ENCODE measurements at regions not wholly inside any gene's neighbourhood (a gene's known extent, or its start where the extent isn't known, plus 50 kb on each side); places are given as distances from the start of the nearest gene placed in this dataset.

- Histone ChIP-seq H3K36me3 (replicated peaks) (no peaks in the 10 kb centered on the region), H3K27me3 (replicated peaks) (no peaks in the 10 kb centered on the region), H3K27ac (no peak overlapping the region), H3K4me3 (ENCODE audit: low read depth, low read length) (no peak overlapping the region)
- in situ Hi-C loops (cut with HindIII; ENCODE audit: low pct_ligation_motif_present, low sequenced_read_pairs) = no loop called here
- no peak for TF ChIP-seq CTCF (IDR thresholded peaks at IDR 0.05; ENCODE audit: low read depth, low read length, missing control alignments)
- DNase-seq = no peak
Observed at GRCh38 chr2:33822964-33823363, 223.9 kb upstream of the FAM98A start.

- in situ Hi-C loops (cut with HindIII; ENCODE audit: low pct_ligation_motif_present, low sequenced_read_pairs) = no loop called here
- DNase-seq = no peak
- no peak for TF ChIP-seq CTCF (IDR thresholded peaks at IDR 0.05; ENCODE audit: low read depth, low read length, missing control alignments)
- Histone ChIP-seq H3K27me3 (replicated peaks) (no peaks in the 10 kb centered on the region), H3K36me3 (replicated peaks) (no peaks in the 10 kb centered on the region), H3K27ac (no peak overlapping the region), H3K4me3 (ENCODE audit: low read depth, low read length) (no peak overlapping the region)
Observed at GRCh38 chr2:33812707-33813106, 213.6 kb upstream of the FAM98A start.

GRCh38 chr2:33810046-33810835, 211.1 kb upstream of the FAM98A start:
- H3K27ac ChIP-seq = no peak overlapping the region
- TF ChIP-seq CTCF (IDR thresholded peaks at IDR 0.05; ENCODE audit: low read depth, low read length, missing control alignments) = no peak
- no peaks in the 10 kb centered on the region for H3K36me3 ChIP-seq (replicated peaks)
- H3K27me3 ChIP-seq (replicated peaks) = no peaks in the 10 kb centered on the region
- H3K4me3 ChIP-seq (ENCODE audit: low read depth, low read length) = no peak overlapping the region
- DNase-seq = peak; percentile 1
- in situ Hi-C loops (cut with HindIII; ENCODE audit: low pct_ligation_motif_present, low sequenced_read_pairs) = no loop called here

GRCh38 chr2:33806041-33806440, 206.9 kb upstream of the FAM98A start:
- in situ Hi-C loops (cut with HindIII; ENCODE audit: low pct_ligation_motif_present, low sequenced_read_pairs) = no loop called here
- Histone ChIP-seq H3K4me3 (ENCODE audit: low read depth, low read length) (no peak overlapping the region), H3K36me3 (replicated peaks) (no peaks in the 10 kb centered on the region), H3K27me3 (replicated peaks) (no peaks in the 10 kb centered on the region), H3K27ac (no peak overlapping the region)
- DNase-seq = no peak
- no peak for TF ChIP-seq CTCF (IDR thresholded peaks at IDR 0.05; ENCODE audit: low read depth, low read length, missing control alignments)

GRCh38 chr2:33804155-33804554, 205.1 kb upstream of the FAM98A start:
- DNase-seq = no peak
- no peak overlapping the region for H3K27ac ChIP-seq
- H3K27me3 ChIP-seq (replicated peaks) = no peaks in the 10 kb centered on the region
- no peaks in the 10 kb centered on the region for H3K36me3 ChIP-seq (replicated peaks)
- no peak for TF ChIP-seq CTCF (IDR thresholded peaks at IDR 0.05; ENCODE audit: low read depth, low read length, missing control alignments)
- H3K4me3 ChIP-seq (ENCODE audit: low read depth, low read length) = no peak overlapping the region
- in situ Hi-C loops (cut with HindIII; ENCODE audit: low pct_ligation_motif_present, low sequenced_read_pairs) = no loop called here

GRCh38 chr2:33796511-33796910, 197.4 kb upstream of the FAM98A start:
- no peak overlapping the region for H3K27ac ChIP-seq
- no peak overlapping the region for H3K4me3 ChIP-seq (ENCODE audit: low read depth, low read length)
- TF ChIP-seq CTCF (IDR thresholded peaks at IDR 0.05; ENCODE audit: low read depth, low read length, missing control alignments) = no peak
- no peak for DNase-seq
- no peaks in the 10 kb centered on the region for H3K36me3 ChIP-seq (replicated peaks)
- in situ Hi-C loops (cut with HindIII; ENCODE audit: low pct_ligation_motif_present, low sequenced_read_pairs) = no loop called here
- no peaks in the 10 kb centered on the region for H3K27me3 ChIP-seq (replicated peaks)

Data from brain microvascular endothelial cell (primary cell).